ENCODE measurements at regions not wholly inside any gene's neighbourhood (a gene's known extent, or its start where the extent isn't known, plus 50 kb on each side); places are given as distances from the start of the nearest gene placed in this dataset.

- H3K27ac Mint-ChIP-seq (ENCODE audit: unreplicated experiment) = no peak overlapping the region
- no peaks in the 10 kb centered on the region for H3K36me3 Mint-ChIP-seq (ENCODE audit: insufficient read depth, unreplicated experiment)
- Histone ChIP-seq H3K27me3 (replicated peaks; ENCODE audit: control insufficient read depth, insufficient read depth, low read length) (no peaks in the 10 kb centered on the region), H3K4me1 (no peaks in the 10 kb centered on the region), H3K9me3 (0 out of 2 replicates have a peak, but pooled peaks cover 4% of the 10 kb centered on the region), H3K36me3 (ENCODE audit: control insufficient read depth, insufficient read depth, low read length) (no peaks in the 10 kb centered on the region), H3K4me3 (ENCODE audit: low read depth, low read length) (no peak overlapping the region)
- peaks cover 7% of the 10 kb centered on the region for H3K4me1 Mint-ChIP-seq (ENCODE audit: low read depth, unreplicated experiment)
- intact Hi-C loops (cut with micrococcal nuclease; ENCODE audit: unreplicated experiment) = no loop called here
- peaks cover 2% of the 10 kb centered on the region for H3K27me3 Mint-ChIP-seq (ENCODE audit: insufficient read depth, unreplicated experiment)
- no peak for TF ChIP-seq CTCF (IDR thresholded peaks at IDR 0.05; ENCODE audit: insufficient read depth in 1 of 2, low read depth in 1 of 2, low read length in 1 of 2, severe bottlenecking in 1 of 2, unreplicated experiment in 1 of 2)
- CTCF ChIA-PET = no interaction called here
- peaks cover 24% of the 10 kb centered on the region for H3K9me3 Mint-ChIP-seq (ENCODE audit: unreplicated experiment)
- POLR2A ChIA-PET = no interaction called here
- DNase-seq = no peak
- no peak overlapping the region for H3K4me3 Mint-ChIP-seq (ENCODE audit: unreplicated experiment)
- no TSS peak for BruUV-seq (replicated peaks)
These were observed 129.1 kb upstream of the SPRY4 start for GRCh38 chr5:142453932-142454331.

GRCh38 chr5:142450419-142450818 lies 125.6 kb upstream of the SPRY4 start:
- no TSS peak for BruUV-seq (replicated peaks)
- H3K36me3 Mint-ChIP-seq (ENCODE audit: insufficient read depth, unreplicated experiment) = no peaks in the 10 kb centered on the region
- H3K27me3 Mint-ChIP-seq (ENCODE audit: insufficient read depth, unreplicated experiment) = peaks cover 2% of the 10 kb centered on the region
- Histone ChIP-seq H3K9me3 (0 out of 2 replicates have a peak, but pooled peaks cover 2% of the 10 kb centered on the region), H3K4me1 (peaks cover 16% of the 10 kb centered on the region), H3K36me3 (ENCODE audit: control insufficient read depth, insufficient read depth, low read length) (no peaks in the 10 kb centered on the region), H3K4me3 (ENCODE audit: low read depth, low read length) (no peak overlapping the region), H3K27me3 (replicated peaks; ENCODE audit: control insufficient read depth, insufficient read depth, low read length) (no peaks in the 10 kb centered on the region)
- ChIA-PET POLR2A (no interaction called here), CTCF (no interaction called here)
- no peak for TF ChIP-seq CTCF (IDR thresholded peaks at IDR 0.05; ENCODE audit: insufficient read depth in 1 of 2, low read depth in 1 of 2, low read length in 1 of 2, severe bottlenecking in 1 of 2, unreplicated experiment in 1 of 2)
- no peak for DNase-seq
- intact Hi-C loops (cut with micrococcal nuclease; ENCODE audit: unreplicated experiment) = no loop called here
- H3K27ac Mint-ChIP-seq (ENCODE audit: unreplicated experiment) = no peak overlapping the region
- peaks cover 24% of the 10 kb centered on the region for H3K9me3 Mint-ChIP-seq (ENCODE audit: unreplicated experiment)
- peaks cover 14% of the 10 kb centered on the region for H3K4me1 Mint-ChIP-seq (ENCODE audit: low read depth, unreplicated experiment)
- no peak overlapping the region for H3K4me3 Mint-ChIP-seq (ENCODE audit: unreplicated experiment)

- intact Hi-C loops (cut with micrococcal nuclease; ENCODE audit: unreplicated experiment) = no loop called here
- Mint-ChIP-seq H3K27me3 (ENCODE audit: insufficient read depth, unreplicated experiment) (peaks cover 2% of the 10 kb centered on the region), H3K4me3 (ENCODE audit: unreplicated experiment) (no peak overlapping the region), H3K27ac (ENCODE audit: unreplicated experiment) (no peak overlapping the region), H3K36me3 (ENCODE audit: insufficient read depth, unreplicated experiment) (no peaks in the 10 kb centered on the region), H3K4me1 (ENCODE audit: low read depth, unreplicated experiment) (peaks cover 14% of the 10 kb centered on the region), H3K9me3 (ENCODE audit: unreplicated experiment) (peaks cover 22% of the 10 kb centered on the region)
- Histone ChIP-seq H3K27me3 (replicated peaks; ENCODE audit: control insufficient read depth, insufficient read depth, low read length) (no peaks in the 10 kb centered on the region), H3K4me3 (ENCODE audit: low read depth, low read length) (no peak overlapping the region), H3K9me3 (0 out of 2 replicates have a peak, but pooled peaks cover 2% of the 10 kb centered on the region), H3K4me1 (peaks cover 19% of the 10 kb centered on the region), H3K36me3 (ENCODE audit: control insufficient read depth, insufficient read depth, low read length) (no peaks in the 10 kb centered on the region)
- CTCF ChIA-PET = no interaction called here
- DNase-seq = no peak
- POLR2A ChIA-PET = no interaction called here
- TF ChIP-seq CTCF (IDR thresholded peaks at IDR 0.05; ENCODE audit: insufficient read depth in 1 of 2, low read depth in 1 of 2, low read length in 1 of 2, severe bottlenecking in 1 of 2, unreplicated experiment in 1 of 2) = no peak
- BruUV-seq (replicated peaks) = no TSS peak
These were observed 123.1 kb upstream of the SPRY4 start for GRCh38 chr5:142447887-142448286.
